ENCODE measurements at regions not wholly inside any gene's neighbourhood (a gene's known extent, or its start where the extent isn't known, plus 50 kb on each side); places are given as distances from the start of the nearest gene placed in this dataset.

DNA sequence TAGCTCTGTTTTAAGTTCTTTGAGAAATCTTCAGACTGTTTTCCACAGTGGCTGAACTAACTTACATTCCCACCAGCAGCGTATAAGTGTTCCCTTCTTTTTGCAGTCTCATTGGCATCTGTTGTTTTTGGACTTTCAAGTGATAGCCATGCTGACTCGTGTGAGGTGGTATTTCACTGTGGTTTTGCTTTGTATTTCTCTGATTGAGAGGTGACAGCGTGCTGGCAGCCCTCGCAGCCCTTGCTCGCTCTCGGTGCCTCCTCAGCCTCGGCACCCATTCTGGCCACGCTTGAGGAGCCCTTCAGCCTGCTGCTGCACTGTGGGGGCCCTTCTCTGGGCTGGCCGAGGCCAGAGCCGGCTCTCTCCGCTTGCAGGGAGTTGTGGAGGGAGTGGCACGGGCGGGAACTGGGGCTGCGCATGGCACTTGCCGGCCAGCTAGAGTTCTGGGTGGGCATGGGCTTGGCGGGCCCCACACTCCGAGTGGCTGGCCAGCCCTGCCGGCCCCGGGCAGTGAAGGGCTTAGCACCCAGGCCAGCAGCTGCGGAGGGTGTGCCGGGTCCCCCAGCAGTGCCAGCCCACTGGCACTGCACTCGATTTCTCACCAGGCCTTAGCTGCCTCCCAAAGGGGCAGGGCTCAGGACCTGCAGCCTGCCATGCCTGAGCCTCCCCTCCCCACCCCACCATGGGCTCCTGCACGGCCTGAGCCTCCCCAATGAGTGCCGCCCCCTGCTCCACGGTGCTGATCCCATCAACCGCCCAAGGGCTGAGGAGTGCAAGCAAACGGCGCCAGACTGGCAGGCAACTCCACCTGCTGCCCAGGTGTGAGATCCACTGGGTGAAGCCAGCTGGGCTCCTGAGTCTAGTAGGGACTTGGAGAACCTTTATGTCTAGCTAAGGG is 151.8 kb downstream of the IRS1 start:
- no peak for TF ChIP-seq CTCF (IDR thresholded peaks at IDR 0.05; ENCODE audit: low read length, missing control alignments)
- no peak for DNase-seq (ENCODE audit: low read depth)
- H3K4me3 ChIP-seq (replicated peaks; ENCODE audit: low read depth, low read length), result no peak overlapping the region

DNA sequence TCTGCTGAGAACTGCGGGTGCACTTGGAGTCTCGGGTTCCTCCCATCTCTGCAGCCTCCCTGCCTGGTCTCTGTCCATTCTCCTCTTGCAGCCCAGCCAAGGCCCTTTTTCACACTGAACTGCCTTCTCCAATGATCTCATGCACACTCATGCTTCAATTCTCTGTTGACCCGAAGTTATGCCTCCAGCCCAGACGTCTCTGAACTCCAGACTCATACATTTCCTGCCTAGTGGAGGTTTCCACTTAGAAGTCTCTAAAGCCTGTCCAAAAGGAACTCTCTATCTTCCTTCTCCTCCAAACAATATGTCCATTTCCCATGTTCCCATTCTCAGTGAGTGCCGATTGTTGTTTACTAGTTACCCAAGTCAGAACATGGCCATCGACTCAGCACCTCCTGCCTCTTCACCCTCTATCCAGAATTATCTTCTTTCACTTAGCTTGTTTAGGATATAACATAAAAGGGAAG is 155.2 kb downstream of the IRS1 start:
- H3K4me3 ChIP-seq (replicated peaks; ENCODE audit: low read depth, low read length), result no peak overlapping the region
- peak; percentile 83 for DNase-seq (ENCODE audit: low read depth)
- TF ChIP-seq CTCF (IDR thresholded peaks at IDR 0.05; ENCODE audit: low read length, missing control alignments), result no peak

DNA sequence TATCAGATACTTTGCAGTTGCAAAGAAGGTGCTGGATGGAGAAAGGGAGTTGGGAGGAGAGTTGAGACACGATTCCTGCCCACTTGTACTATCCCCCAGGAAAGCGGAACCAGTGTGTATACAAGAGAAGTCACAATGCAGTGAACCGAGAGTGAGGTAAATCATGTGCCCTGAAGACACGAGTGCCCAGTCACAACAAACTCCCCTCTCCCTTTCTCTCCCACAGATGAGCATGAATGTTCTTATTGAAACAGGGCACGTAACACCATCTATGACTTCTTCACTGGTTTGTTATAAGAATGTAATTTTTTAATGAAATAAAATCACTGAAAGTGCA is 155.7 kb downstream of the IRS1 start:
- H3K4me3 ChIP-seq (replicated peaks; ENCODE audit: low read depth, low read length), result no peak overlapping the region
- no peak for TF ChIP-seq CTCF (IDR thresholded peaks at IDR 0.05; ENCODE audit: low read length, missing control alignments)
- no peak for DNase-seq (ENCODE audit: low read depth)

GRCh38 chr2:226643030-226643945 is 156.3 kb downstream of the IRS1 start:
- DNase-seq (ENCODE audit: low read depth), result no peak
- H3K4me3 ChIP-seq (replicated peaks; ENCODE audit: low read depth, low read length), result no peak overlapping the region
- TF ChIP-seq CTCF (IDR thresholded peaks at IDR 0.05; ENCODE audit: low read length, missing control alignments), result no peak

- TF ChIP-seq CTCF (IDR thresholded peaks at IDR 0.05; ENCODE audit: low read length, missing control alignments), result no peak
- no peak overlapping the region for H3K4me3 ChIP-seq (replicated peaks; ENCODE audit: low read depth, low read length)
- DNase-seq (ENCODE audit: low read depth), result no peak
Observed at GRCh38 chr2:226641008-226641407, 158.6 kb downstream of the IRS1 start.

DNA sequence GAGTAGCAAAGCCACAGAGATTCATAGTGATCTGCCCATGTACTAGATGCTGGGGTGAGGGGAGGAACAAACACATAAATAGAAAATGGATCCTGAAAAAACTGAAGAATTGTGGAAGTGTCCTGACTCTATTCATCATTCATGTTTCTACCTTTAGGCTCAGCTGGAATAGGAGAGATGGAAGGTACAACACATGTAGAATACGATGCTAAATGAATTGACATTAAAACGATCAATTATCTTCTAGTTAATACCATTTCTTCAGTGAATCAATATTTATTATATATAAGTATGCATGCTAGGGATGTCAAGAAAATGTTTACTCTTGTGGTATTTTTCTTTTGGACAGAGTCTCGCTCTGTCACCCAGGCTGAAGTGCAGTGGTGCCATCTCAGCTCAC is 159.1 kb downstream of the IRS1 start:
- DNase-seq (ENCODE audit: low read depth), result no peak
- H3K4me3 ChIP-seq (replicated peaks; ENCODE audit: low read depth, low read length), result no peak overlapping the region
- TF ChIP-seq CTCF (IDR thresholded peaks at IDR 0.05; ENCODE audit: low read length, missing control alignments), result no peak

All from fibroblast of pulmonary artery (primary cell).